Fibroblast of lung (primary cell): ENCODE measurements at regions not wholly inside any gene's neighbourhood (a gene's known extent, or its start where the extent isn't known, plus 50 kb on each side); places are given as distances from the start of the nearest gene placed in this dataset.

Experiments used
- CTCF ChIP-seq, 2 donors: IDR thresholded peaks in 1 of 2; conservative IDR thresholded peaks in 1 of 2; 1 replicate in 1 of 2; 2 replicates in 1 of 2; pipeline ENCODE4 v1.5.1; 2011 to 2012; ENCODE audit warnings: low read length in 2 of 2, control low read depth in 1 of 2, inconsistent platforms in 1 of 2, low read depth in 1 of 2, mild to moderate bottlenecking in 1 of 2
- EZH2 ChIP-seq: IDR thresholded peaks from 2 replicates; pipeline ENCODE4 v1.5.1; 2012; ENCODE audit warnings: low read length, control low read depth, mild to moderate bottlenecking; ENCODE audit errors: missing control alignments

DNA sequence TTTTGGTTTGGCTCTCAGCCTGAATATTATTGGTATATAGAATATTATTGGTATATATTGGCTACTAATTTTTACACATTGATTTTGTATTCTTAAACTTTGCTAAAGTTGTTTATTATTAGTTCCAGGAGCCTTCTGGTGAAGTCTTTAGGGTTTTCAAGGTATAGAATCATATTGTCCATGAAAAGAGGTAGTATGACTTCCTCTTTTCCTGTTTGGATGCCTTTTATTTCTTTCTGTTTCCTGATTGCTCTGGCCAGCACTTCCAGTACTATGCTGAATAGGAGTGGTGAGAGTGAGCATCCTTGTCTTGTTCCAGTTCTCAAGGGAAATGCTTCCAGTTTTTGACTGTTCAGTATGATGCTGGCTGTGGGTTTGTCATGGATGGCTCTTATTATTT, 107.3 kb upstream of the LIPC start:
- TF ChIP-seq CTCF (conservative IDR thresholded peaks at IDR 0.05 in 1 of 2, IDR thresholded peaks at IDR 0.05 in 1 of 2; ENCODE audit: low read depth in 1 of 2, low read length in 2 of 2) (no peak), EZH2 (no peak)
